Mucosa of stomach (tissue), 1 donor: ENCODE measurements at regions not wholly inside any gene's neighbourhood (a gene's known extent, or its start where the extent isn't known, plus 50 kb on each side); places are given as distances from the start of the nearest gene placed in this dataset.
"Not testable (repeated sequence)": the region's sequence is repeated elsewhere in the genome, so short reads cannot be mapped to it uniquely, and the experiment has no call there.

Experiments used
- H3K27me3 ChIP-seq: one replicate; pipeline ENCODE4 v1.7.0; 2013; ENCODE audit warnings: mild to moderate bottlenecking, low read length; ENCODE audit not compliant: control insufficient read depth, insufficient read depth
- H3K36me3 ChIP-seq: one replicate; pipeline ENCODE4 v1.7.0; 2013; ENCODE audit warnings: low read length; ENCODE audit not compliant: control insufficient read depth, insufficient read depth
- H3K4me1 ChIP-seq: one replicate; pipeline ENCODE4 v1.7.0; 2013; ENCODE audit warnings: mild to moderate bottlenecking, low read length; ENCODE audit not compliant: control insufficient read depth, insufficient read depth
- H3K4me3 ChIP-seq: one replicate; pipeline ENCODE4 v1.7.0; 2013; ENCODE audit warnings: low read length
- H3K9ac ChIP-seq: one replicate; pipeline ENCODE4 v1.7.0; 2013; ENCODE audit warnings: mild to moderate bottlenecking, low read length, moderate library complexity
- H3K9me3 ChIP-seq: one replicate; pipeline ENCODE4 v1.7.0; 2013; ENCODE audit warnings: mild to moderate bottlenecking, low read length, moderate library complexity; ENCODE audit not compliant: control insufficient read depth
- donor health status: Pancreatic carcinoma.

DNA sequence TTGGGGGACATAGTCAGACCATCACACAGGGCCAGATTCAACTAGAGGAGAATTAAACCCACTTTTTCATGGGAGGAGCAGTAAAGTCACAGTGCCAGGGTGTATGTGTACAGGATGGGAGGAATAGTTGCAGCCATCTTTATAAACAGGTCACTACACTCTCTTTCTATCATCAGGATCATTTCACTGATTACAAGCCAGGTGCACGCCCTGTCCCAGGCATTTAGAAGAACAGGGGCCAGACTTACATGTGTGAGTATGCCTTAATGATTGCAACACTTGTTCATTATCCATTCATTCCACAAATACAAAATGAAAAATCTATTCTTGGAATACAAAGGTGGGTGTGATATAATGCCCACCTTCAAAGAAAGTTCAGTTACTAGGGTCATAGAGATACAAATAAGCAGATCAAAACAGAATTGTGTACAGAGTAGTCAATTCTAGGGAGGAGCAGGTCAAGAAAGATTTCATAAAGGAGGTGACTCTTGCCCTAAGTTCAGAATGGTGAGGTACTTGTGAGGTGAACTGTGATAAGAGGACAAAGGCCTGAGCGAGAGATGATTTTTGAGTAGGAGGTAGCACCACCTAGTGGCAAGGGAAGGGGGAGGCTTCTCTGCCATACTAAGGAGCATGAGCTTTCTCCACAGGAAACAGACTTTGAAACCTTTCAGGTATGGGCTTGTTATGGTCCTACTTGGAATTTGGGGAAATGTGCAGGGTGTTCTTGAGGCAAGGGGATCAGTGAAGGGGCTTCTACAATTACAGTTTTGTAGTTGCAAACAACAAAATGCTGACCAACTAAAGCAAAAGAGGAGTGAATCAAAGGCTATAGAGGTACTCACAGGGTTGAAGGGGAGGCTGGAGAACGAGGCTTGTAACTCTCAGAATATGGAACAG is 156.3 kb downstream of the SUCLG1 start:
- Histone ChIP-seq H3K36me3 (no peaks in the 10 kb centered on the region), H3K4me1 (no peaks in the 10 kb centered on the region), H3K9ac (no peak overlapping the region), H3K4me3 (no peak overlapping the region), H3K9me3 (no peaks in the 10 kb centered on the region), H3K27me3 (no peaks in the 10 kb centered on the region)

DNA sequence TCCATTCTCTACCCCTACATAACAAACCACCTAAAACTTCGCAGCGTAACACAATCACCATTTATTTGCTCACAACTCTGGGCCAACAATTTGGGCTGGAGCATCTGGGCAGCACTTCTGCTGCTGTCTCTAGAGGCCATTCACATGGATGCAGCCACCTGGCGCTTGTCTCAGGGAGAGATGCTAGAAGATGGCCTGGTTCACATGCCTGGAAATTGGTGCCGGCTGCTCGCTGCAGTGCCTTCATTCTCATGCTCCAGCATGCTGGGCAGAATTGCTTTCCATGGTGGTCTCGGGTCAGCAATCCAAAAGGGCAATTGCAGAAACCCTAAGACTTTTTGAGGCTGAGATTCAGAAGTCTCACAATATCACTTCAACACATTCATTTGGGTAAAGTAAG is 157.4 kb downstream of the SUCLG1 start:
- Histone ChIP-seq H3K27me3 (no peaks in the 10 kb centered on the region), H3K9me3 (no peaks in the 10 kb centered on the region), H3K9ac (no peak overlapping the region), H3K4me1 (no peaks in the 10 kb centered on the region), H3K36me3 (no peaks in the 10 kb centered on the region), H3K4me3 (no peak overlapping the region)

DNA sequence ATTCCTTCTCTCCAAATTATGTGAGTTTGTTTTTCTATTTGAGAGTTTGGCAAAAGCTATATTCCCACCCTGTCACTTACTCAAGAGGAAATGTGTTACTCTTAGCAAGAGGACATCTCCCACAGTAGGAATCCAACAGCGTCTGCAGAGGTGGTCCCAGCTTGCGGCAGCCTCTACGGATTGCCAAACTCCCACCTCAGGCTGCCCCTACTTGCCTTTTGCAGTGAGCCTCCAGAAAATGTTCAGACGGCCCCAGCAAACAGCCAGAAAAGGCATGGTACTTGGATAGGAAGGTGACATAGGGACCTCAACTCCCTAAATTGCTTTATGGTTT is 158.4 kb downstream of the SUCLG1 start:
- no peaks in the 10 kb centered on the region for H3K27me3 ChIP-seq
- H3K9me3 ChIP-seq = no peaks in the 10 kb centered on the region
- H3K9ac ChIP-seq = no peak overlapping the region
- no peaks in the 10 kb centered on the region for H3K36me3 ChIP-seq
- no peak overlapping the region for H3K4me3 ChIP-seq
- no peaks in the 10 kb centered on the region for H3K4me1 ChIP-seq

DNA sequence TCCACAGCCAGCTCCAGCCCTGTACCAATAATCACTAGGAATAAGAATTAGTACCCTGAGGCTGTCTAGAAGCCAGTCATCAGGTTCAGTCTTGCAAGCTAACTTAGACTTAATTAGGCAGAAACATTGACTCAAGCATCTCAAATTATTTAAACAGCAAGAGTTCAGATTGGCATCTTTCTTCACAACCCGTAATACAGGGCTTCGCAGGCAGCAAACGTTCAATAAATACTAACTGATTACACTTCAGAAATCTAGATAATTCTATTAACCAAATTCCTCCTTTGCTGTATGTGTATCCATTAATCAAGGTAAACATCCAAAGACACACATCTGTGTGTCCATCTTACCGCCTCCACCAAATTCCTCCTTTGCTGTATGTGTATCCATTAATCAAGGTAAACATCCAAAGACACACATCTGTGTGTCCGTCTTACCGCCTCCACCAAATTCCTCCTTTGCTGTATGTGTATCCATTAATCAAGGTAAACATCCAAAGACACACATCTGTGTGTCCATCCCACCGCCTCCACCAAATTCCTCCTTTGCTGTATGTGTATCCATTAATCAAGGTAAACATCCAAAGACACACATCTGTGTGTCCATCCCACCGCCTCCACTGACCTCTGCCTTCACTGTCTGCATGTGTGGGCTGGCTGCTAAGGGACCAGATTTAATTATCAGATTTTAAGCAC is 158.9 kb downstream of the SUCLG1 start:
- not testable (repeated sequence) for H3K4me3 ChIP-seq, H3K36me3 ChIP-seq, H3K4me1 ChIP-seq, H3K9me3 ChIP-seq, H3K9ac ChIP-seq, H3K27me3 ChIP-seq

DNA sequence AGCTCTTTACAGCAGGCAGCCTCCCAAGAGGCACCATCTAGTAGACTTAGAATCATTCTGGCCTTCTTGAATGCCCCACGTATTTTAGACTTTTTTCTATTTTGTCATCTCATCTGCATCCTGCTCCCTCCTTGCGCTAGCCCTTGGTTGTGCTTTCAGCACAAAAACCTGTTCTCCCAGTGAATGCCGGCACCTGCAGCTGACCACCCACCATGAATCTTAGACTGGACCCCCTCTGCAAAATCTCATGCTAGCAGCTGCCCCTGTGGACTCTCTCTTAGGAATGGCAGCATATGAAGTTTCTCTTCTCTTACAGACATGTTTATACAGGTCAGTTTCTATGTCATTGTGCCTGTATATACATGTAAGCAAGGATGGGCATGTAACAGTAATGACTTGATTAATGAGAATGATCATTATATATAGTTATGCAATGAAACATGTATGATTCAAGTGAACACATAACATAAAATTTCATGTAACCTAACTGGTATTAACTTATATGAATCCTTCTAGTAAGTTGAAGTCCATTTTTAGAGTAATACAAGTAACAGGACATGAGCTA is 159.8 kb downstream of the SUCLG1 start:
- Histone ChIP-seq H3K36me3 (no peaks in the 10 kb centered on the region), H3K9ac (no peak overlapping the region), H3K4me3 (no peak overlapping the region), H3K9me3 (no peaks in the 10 kb centered on the region), H3K27me3 (no peaks in the 10 kb centered on the region), H3K4me1 (no peaks in the 10 kb centered on the region)

DNA sequence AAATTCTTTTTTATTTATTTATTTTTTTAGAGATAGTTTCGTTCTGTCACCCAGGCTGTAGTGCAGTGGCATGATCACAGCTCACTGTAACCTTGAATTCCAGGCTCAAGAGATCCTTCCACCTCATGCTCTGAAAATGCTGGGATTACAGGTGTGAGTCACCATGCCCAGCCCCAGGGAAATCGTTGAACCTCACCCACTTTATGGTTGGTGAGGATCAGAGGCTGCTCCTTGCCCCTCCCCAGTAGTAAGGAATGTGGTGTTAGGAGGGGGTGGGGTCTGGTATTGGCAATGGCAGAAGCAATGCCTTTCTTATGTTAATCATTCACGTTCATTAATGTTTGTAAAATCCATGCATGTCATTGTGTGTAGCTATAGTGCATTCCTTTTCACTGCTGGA is 161.9 kb downstream of the SUCLG1 start:
- Histone ChIP-seq H3K9me3 (no peaks in the 10 kb centered on the region), H3K27me3 (no peaks in the 10 kb centered on the region), H3K4me3 (no peak overlapping the region), H3K9ac (no peak overlapping the region), H3K4me1 (no peaks in the 10 kb centered on the region), H3K36me3 (no peaks in the 10 kb centered on the region)

DNA sequence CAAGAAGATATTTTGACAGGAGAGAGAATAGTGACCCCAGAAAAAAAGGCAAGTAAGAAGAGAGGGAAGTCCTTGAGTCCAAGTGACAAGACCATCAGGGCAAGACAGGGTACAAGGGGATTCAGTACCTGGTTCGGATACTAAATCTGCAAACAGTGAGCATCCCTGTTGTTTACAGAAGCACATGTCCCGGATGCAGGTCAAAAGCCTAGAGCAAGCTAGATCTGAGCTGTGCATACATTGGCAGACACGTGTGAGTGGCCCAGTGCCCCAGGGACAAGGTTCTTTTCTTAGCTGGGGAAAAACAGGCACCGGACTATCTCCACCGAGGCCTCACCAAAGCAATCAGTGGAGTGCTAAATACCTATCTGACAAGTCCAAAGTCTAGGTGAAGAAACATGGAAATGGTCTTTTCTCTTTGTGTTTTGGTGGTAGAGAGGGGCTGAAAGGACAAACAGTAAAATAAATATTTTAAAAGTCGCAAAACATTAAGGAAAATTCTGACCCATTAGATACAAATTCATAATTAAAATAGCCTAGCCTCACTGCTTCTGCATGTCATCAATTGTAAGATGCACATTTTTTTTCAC is 165.2 kb downstream of the SUCLG1 start:
- Histone ChIP-seq H3K4me3 (no peak overlapping the region), H3K36me3 (no peaks in the 10 kb centered on the region), H3K27me3 (no peaks in the 10 kb centered on the region), H3K9me3 (no peaks in the 10 kb centered on the region), H3K4me1 (no peaks in the 10 kb centered on the region), H3K9ac (no peak overlapping the region)

DNA sequence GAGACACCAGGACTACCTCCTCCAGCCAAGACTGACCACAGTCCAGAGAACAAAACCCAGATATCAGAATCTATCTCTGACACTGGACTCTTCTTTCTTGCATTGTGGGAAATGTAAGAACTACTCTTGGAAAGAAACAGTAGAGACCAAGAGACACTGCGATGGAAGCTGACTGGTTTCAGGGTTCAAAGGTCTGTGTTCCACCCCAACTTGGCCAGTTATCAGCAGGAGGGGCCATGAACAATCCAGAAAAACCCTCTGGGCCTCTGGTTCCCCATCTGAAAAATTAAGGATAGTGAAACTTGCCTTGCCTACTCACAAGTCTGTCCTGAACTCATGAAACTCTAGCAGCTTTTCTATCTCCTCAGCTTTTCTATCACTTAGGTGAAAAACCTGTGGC is 166.5 kb downstream of the SUCLG1 start:
- Histone ChIP-seq H3K4me1 (no peaks in the 10 kb centered on the region), H3K36me3 (no peaks in the 10 kb centered on the region), H3K27me3 (no peaks in the 10 kb centered on the region), H3K4me3 (no peak overlapping the region), H3K9ac (no peak overlapping the region), H3K9me3 (no peaks in the 10 kb centered on the region)

DNA sequence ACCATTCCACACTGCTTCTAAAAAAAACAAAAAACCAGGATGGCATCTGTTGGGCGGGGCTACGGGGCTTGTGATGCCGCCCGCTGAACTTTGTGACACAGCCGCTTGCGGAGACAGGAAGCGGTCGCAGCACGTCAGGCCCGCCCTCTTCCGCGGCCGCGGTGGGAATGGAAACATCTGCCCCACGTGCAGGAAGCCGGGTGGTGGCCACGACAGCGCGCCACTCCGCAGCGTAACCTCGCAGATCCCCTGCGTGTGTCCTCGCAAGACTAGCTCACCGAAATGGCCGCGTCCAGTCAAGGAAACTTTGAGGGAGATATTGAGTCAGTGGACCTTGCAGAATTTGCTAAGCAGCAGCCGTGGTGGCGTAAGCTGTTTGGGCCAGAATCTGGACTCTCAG is 168.5 kb downstream of the SUCLG1 start:
- Histone ChIP-seq H3K36me3 (no peaks in the 10 kb centered on the region), H3K9me3 (no peaks in the 10 kb centered on the region), H3K9ac (no peak overlapping the region), H3K27me3 (no peaks in the 10 kb centered on the region), H3K4me1 (no peaks in the 10 kb centered on the region), H3K4me3 (no peak overlapping the region)

DNA sequence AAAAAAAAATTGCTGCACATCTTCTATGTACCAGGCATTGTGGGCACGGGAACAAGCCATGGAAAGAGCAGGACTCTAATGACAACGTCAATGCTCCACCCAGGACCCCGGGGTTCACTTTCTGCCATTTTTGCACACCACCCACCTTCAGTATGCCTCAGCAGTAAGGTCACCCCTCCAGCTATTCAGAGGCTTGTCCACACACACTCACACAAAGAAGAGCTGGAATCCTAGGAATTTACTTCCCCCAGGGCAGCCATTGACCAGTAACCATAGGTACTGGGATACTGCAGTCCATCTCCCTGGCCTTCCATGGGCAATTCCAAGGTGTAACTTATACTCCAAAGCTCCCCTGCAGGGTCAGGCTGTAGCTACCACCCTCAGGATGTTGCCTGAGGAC is 170.8 kb downstream of the SUCLG1 start:
- Histone ChIP-seq H3K9ac (no peak overlapping the region), H3K36me3 (no peaks in the 10 kb centered on the region), H3K27me3 (no peaks in the 10 kb centered on the region), H3K4me3 (no peak overlapping the region), H3K9me3 (no peaks in the 10 kb centered on the region), H3K4me1 (no peaks in the 10 kb centered on the region)

DNA sequence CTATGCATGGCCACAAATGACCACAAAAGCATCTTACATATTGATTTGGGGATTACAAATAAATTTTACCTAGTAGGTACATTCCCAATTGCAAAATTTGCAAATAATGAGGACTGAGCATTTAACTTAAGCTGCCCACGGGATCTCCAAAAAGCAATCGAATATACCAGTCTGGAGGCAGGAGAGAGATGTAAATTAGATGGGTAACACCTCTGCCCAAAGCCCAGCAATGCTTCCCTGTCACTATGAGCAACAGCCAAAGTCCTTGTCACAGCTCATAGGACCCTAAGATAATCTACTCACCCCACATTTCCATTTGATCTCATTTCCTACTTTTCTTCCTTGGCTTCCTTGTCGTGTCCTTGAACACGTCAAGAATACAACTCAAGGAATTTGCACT is 172.2 kb downstream of the SUCLG1 start:
- Histone ChIP-seq H3K9me3 (no peaks in the 10 kb centered on the region), H3K4me3 (no peak overlapping the region), H3K36me3 (no peaks in the 10 kb centered on the region), H3K9ac (no peak overlapping the region), H3K4me1 (no peaks in the 10 kb centered on the region), H3K27me3 (no peaks in the 10 kb centered on the region)

DNA sequence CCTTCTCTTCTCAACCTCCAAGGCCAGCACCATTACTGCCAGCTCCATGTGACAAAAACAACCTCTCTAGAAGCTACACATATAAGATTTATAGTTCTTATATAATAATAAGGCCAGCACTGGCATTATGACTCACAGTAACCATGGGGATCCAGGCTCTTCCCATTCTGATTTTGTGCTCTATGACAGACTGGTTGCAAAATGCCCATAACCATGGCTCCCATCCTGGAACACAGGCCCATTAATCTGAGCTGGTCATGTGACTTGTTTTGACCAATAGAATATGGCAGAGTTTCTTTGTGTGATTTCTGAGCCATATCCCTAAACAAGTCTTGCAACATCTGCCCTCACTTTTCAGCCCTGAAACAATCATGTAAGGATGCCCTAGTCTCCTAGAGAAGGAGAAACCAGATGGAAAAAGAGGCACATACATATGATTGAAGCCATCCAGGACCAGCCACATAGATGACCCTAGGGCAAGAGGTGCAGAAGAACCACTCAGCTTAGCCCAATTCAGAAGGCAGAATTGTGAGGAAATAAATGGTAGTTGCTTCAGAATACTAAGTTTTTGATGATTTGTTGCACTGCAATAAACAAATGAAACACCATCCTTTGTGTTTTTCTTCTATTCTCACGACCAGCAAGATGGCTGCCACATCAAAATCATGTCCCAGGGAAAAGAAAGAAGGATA is 173.9 kb downstream of the SUCLG1 start:
- H3K9me3 ChIP-seq = no peaks in the 10 kb centered on the region
- no peaks in the 10 kb centered on the region for H3K36me3 ChIP-seq
- no peak overlapping the region for H3K9ac ChIP-seq
- no peaks in the 10 kb centered on the region for H3K27me3 ChIP-seq
- H3K4me1 ChIP-seq = no peaks in the 10 kb centered on the region
- no peak overlapping the region for H3K4me3 ChIP-seq
